ENCODE measurements at regions not wholly inside any gene's neighbourhood (a gene's known extent, or its start where the extent isn't known, plus 50 kb on each side); places are given as distances from the start of the nearest gene placed in this dataset.

DNA sequence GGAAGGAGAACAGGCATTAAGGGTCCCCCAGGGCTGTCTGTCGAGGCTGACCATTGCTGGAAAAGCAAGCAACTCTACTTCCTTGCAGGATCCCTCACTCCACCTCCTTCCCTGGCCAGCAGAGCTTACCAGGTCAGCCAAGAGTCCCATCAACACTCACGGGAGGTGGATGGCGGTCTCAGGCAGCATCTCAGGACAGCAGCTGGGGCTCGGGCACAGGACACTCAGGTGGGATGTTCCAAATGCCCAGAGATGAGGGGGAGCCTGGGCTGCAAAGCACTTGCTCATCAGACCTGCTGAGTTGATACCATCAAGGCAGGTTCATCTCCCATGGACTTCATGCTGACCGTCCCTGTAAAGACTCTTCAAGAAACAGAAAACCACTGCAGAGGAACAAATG is 559.8 kb downstream of the NPHP4 start:
- DNase-seq (ENCODE audit: low read depth): no peak

- no peak for DNase-seq (ENCODE audit: low read depth)
Measured at GRCh38 chr1:5430911-5431697, 561.1 kb downstream of the NPHP4 start.

DNA sequence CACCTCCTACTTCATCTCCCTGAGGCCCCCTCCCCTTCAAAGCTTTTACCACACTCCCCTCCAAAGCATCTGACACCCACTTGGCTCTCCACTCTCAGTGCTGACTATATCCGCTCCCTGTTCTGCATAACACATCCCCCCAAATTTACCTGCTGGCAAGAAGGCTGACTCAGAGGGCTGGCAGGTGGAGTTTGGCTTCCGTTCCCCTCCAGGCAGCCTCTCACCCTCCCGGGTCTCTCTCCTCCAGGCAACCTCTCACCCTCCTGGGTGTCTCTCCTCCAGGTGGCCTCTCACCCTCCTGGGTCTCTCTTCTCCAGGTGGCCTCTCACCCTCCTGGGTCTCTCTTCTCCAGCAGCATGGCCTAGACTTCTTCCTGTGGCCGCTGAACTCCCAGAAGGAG is 562.1 kb downstream of the NPHP4 start:
- no peak for DNase-seq (ENCODE audit: low read depth)

GRCh38 chr1:5428351-5428750 is 563.9 kb downstream of the NPHP4 start:
- no peak for DNase-seq (ENCODE audit: low read depth)

- no peak for DNase-seq (ENCODE audit: low read depth)
Measured at GRCh38 chr1:5427026-5427613, 565.1 kb downstream of the NPHP4 start.

DNA sequence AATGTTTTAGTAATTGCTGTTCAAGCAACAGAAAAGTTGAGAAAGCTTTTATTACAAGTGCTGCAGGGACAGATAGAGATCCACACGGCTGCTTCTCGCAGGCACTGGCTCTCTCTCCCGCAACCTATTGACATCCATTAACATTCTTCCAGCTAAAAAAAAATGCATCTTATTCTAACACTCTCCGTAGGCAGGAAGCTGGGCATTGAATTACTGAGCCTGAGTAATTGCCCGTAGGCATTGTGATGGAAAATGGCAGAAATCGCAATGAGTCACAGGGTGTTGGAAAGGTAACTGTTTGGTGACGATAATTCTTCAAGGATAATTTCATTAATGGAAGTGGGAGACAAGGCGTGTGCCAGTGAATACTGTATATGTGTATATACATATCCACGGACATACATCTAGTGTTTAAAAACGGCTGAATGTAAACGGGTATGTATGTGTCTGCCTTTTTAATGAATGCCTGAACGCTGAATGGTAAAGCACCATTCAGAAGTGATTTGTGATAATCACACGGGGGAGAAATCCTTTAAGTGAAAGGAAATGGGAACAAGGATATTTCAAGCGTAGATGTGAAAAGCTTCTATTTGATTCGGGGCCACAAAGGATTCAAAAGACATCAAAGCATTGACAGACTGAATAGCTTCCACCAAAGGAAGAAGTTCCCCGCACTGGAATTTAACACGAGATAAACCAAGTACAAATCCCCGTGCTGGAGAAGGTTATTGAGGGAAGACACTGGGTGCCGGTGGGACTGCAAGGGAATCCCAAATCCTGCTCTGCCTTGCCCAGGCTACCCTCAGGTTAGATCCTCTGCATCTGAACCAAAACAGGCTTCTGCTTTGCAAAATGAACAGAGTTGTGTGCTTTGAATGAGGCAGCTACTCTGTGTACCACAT is 567.2 kb downstream of the NPHP4 start:
- DNase-seq (ENCODE audit: low read depth): peak; percentile 55

DNA sequence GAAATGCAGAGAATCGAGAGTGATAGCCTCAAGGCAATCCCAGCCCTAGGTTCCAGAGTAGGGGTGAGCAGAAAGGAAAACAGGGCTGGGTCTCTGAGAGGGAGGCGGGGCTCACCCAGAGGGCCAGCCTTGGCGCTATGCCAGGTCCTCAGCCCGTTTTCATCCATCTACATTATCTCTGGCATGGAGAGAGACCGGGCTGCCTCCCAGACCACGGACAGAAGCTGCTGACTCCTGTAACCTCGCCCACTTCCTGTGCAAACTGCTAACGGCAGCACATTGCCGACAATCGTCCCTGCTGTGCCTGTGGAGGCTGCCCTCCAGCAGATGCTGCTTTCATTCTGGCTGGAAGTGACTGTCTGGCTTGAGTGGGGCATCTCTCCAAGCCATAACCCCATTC is 569.1 kb downstream of the NPHP4 start:
- DNase-seq (ENCODE audit: low read depth): no peak

GRCh38 chr1:5419501-5419900 is 572.7 kb downstream of the NPHP4 start:
- DNase-seq (ENCODE audit: low read depth): no peak

DNA sequence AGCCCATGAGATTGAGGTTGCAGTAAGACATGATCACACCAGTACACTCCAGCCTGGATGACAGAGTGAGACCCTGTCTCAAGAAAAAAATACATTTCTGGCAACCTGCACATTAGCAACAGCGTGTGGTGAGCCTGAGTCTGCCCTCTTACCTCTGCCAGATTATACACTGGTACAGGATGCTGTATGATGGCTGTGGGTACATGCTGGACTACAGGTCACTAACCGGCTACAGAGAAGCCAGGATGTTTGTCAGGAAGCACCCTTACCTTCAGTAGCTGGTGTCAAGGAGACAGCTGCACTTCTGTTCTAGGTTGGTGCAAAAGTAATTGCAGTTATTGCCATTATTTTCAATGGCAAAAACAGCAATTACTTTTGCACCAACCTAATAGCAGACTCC is 575.7 kb downstream of the NPHP4 start:
- no peak for DNase-seq (ENCODE audit: low read depth)

- no peak for DNase-seq (ENCODE audit: low read depth)
Measured at GRCh38 chr1:5415606-5416005, 576.6 kb downstream of the NPHP4 start.

GRCh38 chr1:5410652-5411051 is 581.6 kb downstream of the NPHP4 start:
- no peak for DNase-seq (ENCODE audit: low read depth)

GRCh38 chr1:5408401-5408800 is 583.8 kb downstream of the NPHP4 start:
- DNase-seq (ENCODE audit: low read depth): no peak

DNA sequence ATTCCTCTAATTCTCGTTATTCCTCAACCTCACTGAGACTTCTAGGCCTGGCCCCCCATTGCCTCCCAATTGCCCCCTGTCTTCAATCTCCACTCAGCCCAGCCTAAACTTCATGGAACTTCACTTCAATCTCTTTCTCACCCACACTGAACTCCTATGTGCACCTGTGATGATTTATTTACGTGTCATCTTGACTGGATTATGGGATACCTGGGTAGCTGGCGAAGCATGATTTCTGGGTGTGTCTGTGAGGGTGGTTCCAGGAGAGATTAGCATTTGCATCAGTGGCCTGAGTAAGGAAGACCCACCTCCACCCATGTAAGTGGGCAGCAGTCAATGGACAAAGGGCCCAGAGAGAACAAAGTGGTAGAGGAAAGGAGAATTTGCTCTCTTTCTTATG is 587.0 kb downstream of the NPHP4 start:
- DNase-seq (ENCODE audit: low read depth): no peak

DNA sequence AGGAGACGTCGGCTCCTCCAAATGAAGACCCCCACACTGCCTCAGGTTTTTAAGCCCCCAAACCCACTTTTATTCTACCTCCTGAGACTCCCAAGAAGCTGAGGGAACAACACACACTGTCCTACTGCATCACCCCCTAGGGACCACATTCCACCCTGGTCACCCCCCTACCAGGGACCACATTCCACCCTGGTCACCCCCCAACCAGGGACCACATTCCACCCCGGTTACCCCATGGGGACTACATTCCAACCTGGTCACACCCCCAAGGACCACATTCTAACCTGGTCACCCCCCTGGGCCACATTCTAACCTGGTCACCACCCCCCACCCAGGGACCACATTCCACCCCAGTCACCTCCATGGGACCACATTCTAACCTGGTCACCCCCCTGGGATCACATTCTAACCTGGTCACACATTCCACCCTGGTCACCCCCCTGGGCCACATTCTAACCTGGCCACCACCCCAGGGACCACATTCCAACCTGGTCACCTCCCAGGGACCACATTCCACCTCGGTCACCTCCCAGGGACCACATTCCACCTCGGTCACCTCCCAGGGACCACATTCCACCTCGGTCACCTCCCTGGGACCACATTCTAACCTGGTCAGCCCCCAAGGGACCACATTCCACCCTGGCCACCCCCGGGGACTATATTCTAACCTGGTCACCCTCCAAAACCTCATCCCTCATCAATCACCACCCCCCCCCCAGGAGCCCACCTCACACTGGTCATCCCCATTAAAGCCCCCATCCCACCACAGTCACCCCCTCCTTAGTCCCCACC is 587.6 kb downstream of the NPHP4 start:
- no peak for DNase-seq (ENCODE audit: low read depth)

GRCh38 chr1:5403935-5404334 is 588.3 kb downstream of the NPHP4 start:
- no peak for DNase-seq (ENCODE audit: low read depth)

- no peak for DNase-seq (ENCODE audit: low read depth)
Measured at GRCh38 chr1:5402618-5403017, 589.6 kb downstream of the NPHP4 start.

DNA sequence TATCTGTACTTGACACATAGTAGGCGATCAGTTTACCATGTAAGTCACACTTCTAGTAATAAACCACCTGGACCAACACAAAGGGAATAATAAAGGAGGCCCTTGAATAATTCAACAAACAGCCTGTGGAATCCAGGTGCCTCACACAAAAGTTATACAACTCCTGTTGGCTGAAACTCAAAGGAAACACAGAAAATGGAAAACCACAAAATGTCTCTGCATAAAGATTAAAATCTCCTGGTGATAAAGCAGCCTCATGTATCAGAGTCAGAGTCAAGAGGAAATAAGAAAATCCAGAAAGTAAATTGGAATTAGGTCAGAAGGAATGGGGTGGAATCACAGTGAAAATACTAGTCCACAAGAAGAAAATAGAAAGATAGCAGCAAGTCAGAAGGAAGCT is 592.5 kb downstream of the NPHP4 start:
- DNase-seq (ENCODE audit: low read depth): no peak

- no peak for DNase-seq (ENCODE audit: low read depth)
Measured at GRCh38 chr1:5396593-5396992, 595.6 kb downstream of the NPHP4 start.

GRCh38 chr1:5394111-5394510 is 598.1 kb downstream of the NPHP4 start:
- DNase-seq (ENCODE audit: low read depth): no peak

DNA sequence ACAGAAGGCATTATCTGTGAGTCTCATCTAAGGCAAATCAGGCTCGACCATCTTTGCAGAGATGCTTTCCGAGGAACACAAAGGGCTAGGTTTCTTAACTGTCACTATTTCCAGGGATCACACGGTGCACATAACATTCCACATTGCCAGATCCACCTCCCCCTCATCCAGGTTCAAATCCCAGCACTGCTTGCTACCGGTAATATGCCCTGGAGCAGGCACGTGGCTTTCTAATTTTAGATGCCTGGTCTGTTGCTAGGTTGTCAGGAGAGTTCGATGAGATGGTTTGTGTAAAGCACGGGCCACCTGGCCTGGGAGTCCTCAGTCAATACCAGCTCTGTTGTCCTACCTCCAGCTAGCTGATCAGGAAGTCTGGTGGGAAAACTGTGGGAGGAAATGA is 598.6 kb downstream of the NPHP4 start:
- no peak for DNase-seq (ENCODE audit: low read depth)

- DNase-seq (ENCODE audit: low read depth): no peak
Measured at GRCh38 chr1:5393146-5393545, 599.1 kb downstream of the NPHP4 start.
